Fibroblast of lung (primary cell): ENCODE measurements at regions not wholly inside any gene's neighbourhood (a gene's known extent, or its start where the extent isn't known, plus 50 kb on each side); places are given as distances from the start of the nearest gene placed in this dataset.

Experiments used
- DNase-seq, 2 donors: peaks; one replicate each; pipeline versions ENCODE4 v3.0.0 to v3.0.0-alpha.2; 2010; ENCODE audit warnings: low read depth in 2 of 2
- H2AFZ ChIP-seq: 2 replicates; pipeline ENCODE4 v1.5.1; 2012; ENCODE audit warnings: low read length, control low read depth, inconsistent platforms
- H3K27ac ChIP-seq: 2 replicates; pipeline ENCODE4 v1.5.1; 2011; ENCODE audit warnings: low read length, control low read depth; ENCODE audit not compliant: insufficient read depth
- H3K27me3 ChIP-seq: 2 replicates; pipeline ENCODE4 v1.5.1; 2011; ENCODE audit warnings: mild to moderate bottlenecking, low read length; ENCODE audit not compliant: control insufficient read depth, insufficient read depth
- H3K36me3 ChIP-seq: 2 replicates; pipeline ENCODE4 v1.5.1; 2011; ENCODE audit warnings: low read length; ENCODE audit not compliant: control insufficient read depth, insufficient read depth
- H3K4me1 ChIP-seq: 2 replicates; pipeline ENCODE4 v1.5.1; 2011; ENCODE audit warnings: low read length; ENCODE audit not compliant: control insufficient read depth, insufficient read depth; ENCODE audit errors: extremely low read depth
- H3K4me2 ChIP-seq: 2 replicates; pipeline ENCODE4 v1.5.1; 2011; ENCODE audit warnings: low read length, control low read depth; ENCODE audit not compliant: insufficient read depth; ENCODE audit errors: extremely low read depth
- H3K4me3 ChIP-seq, 4 experiments: fragments of 200-600 bp in 1 of 4; sonication (generic) in 1 of 4; replicated peaks in 1 of 4; 2 replicates each; pipeline ENCODE4 v1.5.1; 2011 to 2016; ENCODE audit warnings: low read length in 4 of 4, low read depth in 3 of 4, mild to moderate bottlenecking in 3 of 4, control low read depth in 2 of 4, inconsistent platforms in 1 of 4, mixed read lengths in 1 of 4; ENCODE audit not compliant: insufficient read depth in 1 of 4; ENCODE audit errors: control extremely low read depth in 1 of 4
- H3K79me2 ChIP-seq: 2 replicates; pipeline ENCODE4 v1.5.1; 2012; ENCODE audit warnings: mild to moderate bottlenecking, low read length, inconsistent platforms; ENCODE audit not compliant: control insufficient read depth, insufficient read depth
- H3K9ac ChIP-seq: 2 replicates; pipeline ENCODE4 v1.5.1; 2011; ENCODE audit warnings: mild to moderate bottlenecking, low read length, control low read depth; ENCODE audit not compliant: insufficient read depth
- H3K9me3 ChIP-seq: 2 replicates; pipeline ENCODE4 v1.5.1; 2012; ENCODE audit warnings: low read depth, low read length; ENCODE audit not compliant: control insufficient read depth, insufficient read depth
- H4K20me1 ChIP-seq: 2 replicates; pipeline ENCODE4 v1.5.1; 2011; ENCODE audit warnings: low read length; ENCODE audit not compliant: control insufficient read depth, insufficient read depth; ENCODE audit errors: extremely low read depth
- CTCF ChIP-seq, 2 donors: IDR thresholded peaks in 1 of 2; conservative IDR thresholded peaks in 1 of 2; 1 replicate in 1 of 2; 2 replicates in 1 of 2; pipeline ENCODE4 v1.5.1; 2011 to 2012; ENCODE audit warnings: low read length in 2 of 2, control low read depth in 1 of 2, inconsistent platforms in 1 of 2, low read depth in 1 of 2, mild to moderate bottlenecking in 1 of 2
- EZH2 ChIP-seq: IDR thresholded peaks from 2 replicates; pipeline ENCODE4 v1.5.1; 2012; ENCODE audit warnings: low read length, control low read depth, mild to moderate bottlenecking; ENCODE audit errors: missing control alignments

- no peak overlapping the region for H3K9ac ChIP-seq
- no peak overlapping the region for H3K4me2 ChIP-seq
- no peaks in the 10 kb centered on the region for H3K79me2 ChIP-seq
- H3K27me3 ChIP-seq, result no peaks in the 10 kb centered on the region
- no peaks in the 10 kb centered on the region for H3K36me3 ChIP-seq
- H3K4me1 ChIP-seq, result no peaks in the 10 kb centered on the region
- no peak for DNase-seq
- TF ChIP-seq CTCF (conservative IDR thresholded peaks at IDR 0.05 in 1 of 2, IDR thresholded peaks at IDR 0.05 in 1 of 2; ENCODE audit: low read depth in 1 of 2, low read length in 2 of 2) (no peak), EZH2 (no peak)
- H3K4me3 ChIP-seq, result no peak overlapping the region
- no peak overlapping the region for H2AFZ ChIP-seq
- no peaks in the 10 kb centered on the region for H3K9me3 ChIP-seq
- no peak overlapping the region for H3K27ac ChIP-seq
- H4K20me1 ChIP-seq, result no peaks in the 10 kb centered on the region
These were observed 330.4 kb upstream of the SLC14A2 start for GRCh38 chr18:45284851-45285250.

GRCh38 chr18:45285251-45285650 lies 330.0 kb upstream of the SLC14A2 start:
- Histone ChIP-seq H3K27ac (no peak overlapping the region), H3K4me1 (no peaks in the 10 kb centered on the region), H4K20me1 (no peaks in the 10 kb centered on the region), H2AFZ (no peak overlapping the region), H3K27me3 (no peaks in the 10 kb centered on the region), H3K4me3 (no peak overlapping the region), H3K36me3 (no peaks in the 10 kb centered on the region), H3K9me3 (no peaks in the 10 kb centered on the region), H3K4me2 (no peak overlapping the region), H3K9ac (no peak overlapping the region), H3K79me2 (no peaks in the 10 kb centered on the region)
- no peak for TF ChIP-seq EZH2
- TF ChIP-seq CTCF (conservative IDR thresholded peaks at IDR 0.05 in 1 of 2, IDR thresholded peaks at IDR 0.05 in 1 of 2; ENCODE audit: low read depth in 1 of 2, low read length in 2 of 2), result no peak
- DNase-seq, result no peak

GRCh38 chr18:45286431-45286830 lies 328.8 kb upstream of the SLC14A2 start:
- Histone ChIP-seq H3K9me3 (no peaks in the 10 kb centered on the region), H3K27ac (no peak overlapping the region), H3K36me3 (no peaks in the 10 kb centered on the region), H3K4me1 (no peaks in the 10 kb centered on the region), H3K4me3 (no peak overlapping the region), H2AFZ (no peak overlapping the region), H3K27me3 (no peaks in the 10 kb centered on the region), H3K79me2 (no peaks in the 10 kb centered on the region), H3K4me2 (no peak overlapping the region), H3K9ac (no peak overlapping the region), H4K20me1 (no peaks in the 10 kb centered on the region)
- DNase-seq, result no peak
- TF ChIP-seq CTCF (conservative IDR thresholded peaks at IDR 0.05 in 1 of 2, IDR thresholded peaks at IDR 0.05 in 1 of 2; ENCODE audit: low read depth in 1 of 2, low read length in 2 of 2) (no peak), EZH2 (no peak)
